22Rv1 (cell line): ENCODE measurements at regions not wholly inside any gene's neighbourhood (a gene's known extent, or its start where the extent isn't known, plus 50 kb on each side); places are given as distances from the start of the nearest gene placed in this dataset.
"Not testable (repeated sequence)": the region's sequence is repeated elsewhere in the genome, so short reads cannot be mapped to it uniquely, and the experiment has no call there.

ENCODE experiments used
- ZFX ChIP-seq: fragments of 450-650 bp; IDR thresholded peaks from 2 replicates; pipeline ENCODE4 v1.6.1; 2017; ENCODE audit warnings: antibody characterized with exemption, borderline replicate concordance
- TF ChIP-seq, protein P1 (sequence below): fragments of 450-650 bp; IDR thresholded peaks from 2 replicates; pipeline ENCODE4 v1.5.1; 2017; ENCODE audit warnings: mild to moderate bottlenecking

DNA sequence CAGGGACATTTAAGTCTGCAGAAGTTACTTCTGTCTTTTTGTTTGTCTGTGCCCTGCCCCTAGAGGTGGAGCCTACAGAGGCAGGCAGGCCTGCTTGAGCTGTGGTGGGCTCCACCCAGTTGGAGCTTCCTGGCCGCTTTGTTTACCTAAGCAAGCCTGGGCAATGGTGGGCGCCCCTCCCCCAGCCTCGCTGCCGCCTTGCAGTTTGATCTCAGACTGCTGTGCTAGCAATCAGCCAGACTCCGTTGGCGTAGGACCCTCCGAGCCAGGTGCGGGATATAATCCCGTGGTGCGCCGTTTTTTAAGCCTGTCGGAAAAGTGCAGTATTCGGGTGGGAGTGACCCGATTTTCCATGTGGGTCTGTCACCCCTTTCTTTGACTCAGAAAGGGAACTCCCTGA, 170.7 kb upstream of the KCND3 start:
- TF ChIP-seq, protein P1, sequence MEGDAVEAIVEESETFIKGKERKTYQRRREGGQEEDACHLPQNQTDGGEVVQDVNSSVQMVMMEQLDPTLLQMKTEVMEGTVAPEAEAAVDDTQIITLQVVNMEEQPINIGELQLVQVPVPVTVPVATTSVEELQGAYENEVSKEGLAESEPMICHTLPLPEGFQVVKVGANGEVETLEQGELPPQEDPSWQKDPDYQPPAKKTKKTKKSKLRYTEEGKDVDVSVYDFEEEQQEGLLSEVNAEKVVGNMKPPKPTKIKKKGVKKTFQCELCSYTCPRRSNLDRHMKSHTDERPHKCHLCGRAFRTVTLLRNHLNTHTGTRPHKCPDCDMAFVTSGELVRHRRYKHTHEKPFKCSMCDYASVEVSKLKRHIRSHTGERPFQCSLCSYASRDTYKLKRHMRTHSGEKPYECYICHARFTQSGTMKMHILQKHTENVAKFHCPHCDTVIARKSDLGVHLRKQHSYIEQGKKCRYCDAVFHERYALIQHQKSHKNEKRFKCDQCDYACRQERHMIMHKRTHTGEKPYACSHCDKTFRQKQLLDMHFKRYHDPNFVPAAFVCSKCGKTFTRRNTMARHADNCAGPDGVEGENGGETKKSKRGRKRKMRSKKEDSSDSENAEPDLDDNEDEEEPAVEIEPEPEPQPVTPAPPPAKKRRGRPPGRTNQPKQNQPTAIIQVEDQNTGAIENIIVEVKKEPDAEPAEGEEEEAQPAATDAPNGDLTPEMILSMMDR, result not testable (repeated sequence)
- not testable (repeated sequence) for TF ChIP-seq ZFX
